ENCODE measurements at regions not wholly inside any gene's neighbourhood (a gene's known extent, or its start where the extent isn't known, plus 50 kb on each side); places are given as distances from the start of the nearest gene placed in this dataset.

DNA sequence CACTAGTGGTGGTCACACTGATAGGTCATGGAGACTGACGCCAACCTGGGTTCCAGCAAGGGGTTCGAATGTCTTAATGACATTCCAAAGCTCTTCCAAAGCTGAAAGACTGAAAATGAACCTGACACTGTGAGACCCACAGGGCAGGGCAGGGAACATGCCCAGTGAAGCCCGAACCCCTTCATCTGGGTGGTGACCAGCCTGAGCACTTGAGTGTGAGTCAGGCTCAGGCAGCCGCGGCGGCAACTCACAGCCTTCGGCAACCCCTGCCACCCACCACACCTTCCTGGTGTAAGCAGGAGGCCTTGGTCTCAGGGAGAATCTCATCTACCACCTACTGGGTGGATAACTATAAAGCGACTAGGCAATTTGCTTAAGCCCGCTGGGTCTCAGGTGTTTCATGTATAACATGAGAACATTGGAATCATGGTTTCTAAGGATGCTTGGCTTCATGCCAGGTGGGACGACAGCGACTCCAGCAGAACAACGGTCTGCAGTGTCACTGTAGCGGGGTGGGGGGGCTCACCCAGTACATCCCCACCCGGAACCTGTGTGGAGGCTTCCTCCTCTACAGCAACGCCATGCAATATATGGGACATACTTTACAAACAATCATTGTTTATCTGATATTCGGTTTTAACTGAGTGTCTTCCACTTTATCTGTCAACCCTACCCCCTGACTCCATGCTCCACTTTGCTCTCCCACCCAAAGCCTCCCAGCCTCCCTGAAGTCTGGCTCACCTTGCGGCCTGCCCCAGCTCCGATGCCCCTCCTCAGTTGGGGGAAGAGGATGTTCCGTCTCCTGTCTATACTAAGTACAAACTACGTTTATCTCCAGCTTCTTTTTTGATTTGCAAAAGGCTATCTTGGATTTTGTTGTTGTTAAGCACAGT lies 125.0 kb upstream of the MEF2A start:
- TF ChIP-seq CTCF (IDR thresholded peaks at IDR 0.05) = no peak
- no peak for ATAC-seq (ENCODE audit: low FRiP score)
- peak; percentile 21 for DNase-seq (ENCODE audit: low spot score)

DNA sequence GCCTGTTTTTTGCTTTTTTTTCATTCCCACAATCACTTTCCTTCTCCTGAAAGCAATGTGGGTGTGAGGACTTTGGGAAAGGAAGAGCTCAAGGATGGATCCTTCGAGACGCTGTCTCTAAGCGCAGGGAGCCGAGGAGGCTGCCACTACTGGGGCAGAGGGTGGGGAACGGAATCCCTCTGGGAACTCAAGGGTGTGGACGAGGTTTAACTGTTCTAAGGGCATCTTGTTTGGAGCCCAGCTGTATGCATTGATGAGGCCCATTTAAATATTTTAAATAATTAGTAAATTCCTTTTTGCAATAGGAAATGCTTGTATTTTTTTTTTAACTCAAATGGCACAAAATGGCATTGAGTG lies 124.4 kb upstream of the MEF2A start:
- no peak for ATAC-seq (ENCODE audit: low FRiP score)
- no peak for DNase-seq (ENCODE audit: low spot score)
- TF ChIP-seq CTCF (IDR thresholded peaks at IDR 0.05) = no peak

DNA sequence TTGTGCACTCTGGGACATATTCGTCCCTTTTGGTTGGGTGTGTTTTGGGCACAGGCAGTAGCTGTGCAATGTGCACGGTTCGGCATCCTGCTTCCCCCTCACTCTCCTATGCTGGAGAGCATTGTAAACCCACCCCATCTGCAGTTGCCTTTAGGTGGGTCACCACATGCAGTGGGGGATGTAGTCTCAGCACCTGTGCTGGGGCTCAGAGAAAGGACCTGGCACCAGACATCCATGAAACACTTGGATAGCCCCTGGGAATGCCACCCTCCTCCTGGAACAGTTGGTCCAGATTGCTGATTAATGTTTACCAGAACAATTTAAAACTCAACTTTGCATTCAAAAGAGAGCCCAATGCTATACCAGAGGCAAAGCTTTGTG lies 123.9 kb upstream of the MEF2A start:
- ATAC-seq (ENCODE audit: low FRiP score) (no peak), DNase-seq (ENCODE audit: low spot score) (peak; percentile 11)
- TF ChIP-seq CTCF (IDR thresholded peaks at IDR 0.05) = no peak

DNA sequence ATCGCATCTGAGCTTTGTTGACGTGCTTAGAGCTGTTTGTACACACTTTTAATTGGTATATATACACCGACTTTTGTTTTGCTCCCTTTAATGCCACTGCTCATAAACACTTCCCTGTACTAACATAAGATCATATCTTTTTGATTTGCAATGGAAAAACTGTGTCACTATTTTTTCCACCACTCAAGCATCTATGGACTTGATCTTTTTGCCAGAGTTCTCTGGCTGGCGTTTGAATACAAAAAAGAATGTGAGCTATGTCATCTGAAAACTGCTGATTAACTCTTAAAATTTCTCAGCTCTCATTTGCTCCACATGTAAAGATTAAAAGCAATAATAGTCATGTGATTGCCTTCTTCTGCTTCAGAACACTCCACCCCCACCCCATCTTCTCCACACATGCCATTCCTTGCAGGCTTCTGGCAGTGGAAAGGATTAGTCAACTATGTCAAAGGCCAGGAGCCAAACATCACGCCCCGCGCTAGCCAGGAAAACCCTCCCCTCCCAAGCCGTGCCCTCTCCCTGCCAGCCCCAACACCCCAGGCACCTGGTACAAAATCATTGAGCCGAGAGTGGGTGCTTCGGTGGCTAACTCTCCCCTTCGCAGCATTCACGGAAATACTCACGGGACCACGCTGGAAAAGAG lies 123.4 kb upstream of the MEF2A start:
- peak; percentile 26 for DNase-seq (ENCODE audit: low spot score)
- TF ChIP-seq CTCF (IDR thresholded peaks at IDR 0.05) = no peak
- ATAC-seq (ENCODE audit: low FRiP score) = peak; percentile 88

DNA sequence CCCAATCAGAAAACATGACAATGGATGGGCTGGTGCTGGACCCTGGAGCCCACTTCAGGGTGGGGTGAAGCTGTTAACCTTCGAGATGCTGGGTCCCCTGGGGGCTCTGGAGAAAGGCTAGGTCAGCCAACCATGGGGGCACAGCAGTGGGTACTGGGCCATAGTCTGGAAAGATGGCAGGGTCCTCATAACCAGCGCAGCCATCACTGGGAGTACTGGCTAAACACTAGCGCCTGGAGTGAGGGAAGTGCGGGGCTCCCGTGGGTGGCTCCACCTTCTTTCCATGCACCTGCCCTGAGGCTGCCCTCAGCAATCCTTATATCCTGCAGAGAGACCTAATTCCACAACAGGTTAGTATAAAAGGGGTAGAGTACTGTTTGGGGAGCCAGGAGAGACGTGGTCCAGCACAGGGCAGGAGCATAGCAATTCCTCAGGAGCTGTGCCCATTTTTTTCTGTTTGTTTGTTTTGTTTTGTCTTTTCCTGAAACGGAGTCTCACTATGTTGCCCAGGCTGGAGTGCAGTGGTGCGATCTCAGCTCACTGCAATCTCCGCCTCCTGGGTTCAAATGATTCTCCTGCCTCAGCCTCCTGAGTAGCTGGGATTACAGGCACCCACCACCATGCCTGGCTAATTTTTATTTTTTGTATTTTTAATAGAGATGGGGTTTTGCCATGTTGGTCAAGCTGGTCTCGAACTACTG lies 122.6 kb upstream of the MEF2A start:
- no peak for TF ChIP-seq CTCF (IDR thresholded peaks at IDR 0.05)
- ATAC-seq (ENCODE audit: low FRiP score) (no peak), DNase-seq (ENCODE audit: low spot score) (no peak)

GRCh38 chr15:99443768-99444446 lies 121.9 kb upstream of the MEF2A start:
- DNase-seq (ENCODE audit: low spot score) (peak; percentile 20), ATAC-seq (ENCODE audit: low FRiP score) (no peak)
- TF ChIP-seq CTCF (IDR thresholded peaks at IDR 0.05) = no peak

Data from omental fat pad (tissue), 3 donors.